GM12878 (cell line): ENCODE measurements at regions not wholly inside any gene's neighbourhood (a gene's known extent, or its start where the extent isn't known, plus 50 kb on each side); places are given as distances from the start of the nearest gene placed in this dataset.
A peak's percentile ranks its signal among the peaks of the same experiment; 100 is the strongest.

Experiments
- BMI1 ChIP-seq: fragments of 450-650 bp; IDR thresholded peaks from 2 replicates; pipeline ENCODE4 v1.6.1; 2016; ENCODE audit warnings: mild to moderate bottlenecking, moderate library complexity, borderline replicate concordance
- CHD2 ChIP-seq: IDR thresholded peaks from 2 replicates; pipeline ENCODE4 v1.6.1; 2011; ENCODE audit warnings: low read depth, low read length, improper control_type of control experiment, borderline replicate concordance
- EP300 ChIP-seq, 2 experiments: fragments of 150-350 bp in 1 of 2; IDR thresholded peaks; 2 replicates each; pipeline ENCODE4 v1.6.1; 2011 to 2012; ENCODE audit warnings: low read depth in 2 of 2, low read length in 2 of 2, borderline replicate concordance in 1 of 2, improper control_type of control experiment in 1 of 2, inconsistent platforms in 1 of 2; ENCODE audit not compliant: control insufficient read depth in 1 of 2
- IKZF1 ChIP-seq: fragments of 450-650 bp; conservative IDR thresholded peaks from 2 replicates; pipeline ENCODE4 v1.6.1; 2017; ENCODE audit warnings: antibody characterized with exemption, mild to moderate bottlenecking
- IRF4 ChIP-seq: IDR thresholded peaks from 2 replicates; pipeline ENCODE4 v1.6.1; 2011; ENCODE audit warnings: low read depth, low read length
- MEF2B ChIP-seq: fragments of 450-650 bp; IDR thresholded peaks from 2 replicates; pipeline ENCODE4 v1.6.1; 2018; ENCODE audit warnings: mild to moderate bottlenecking, moderate library complexity; ENCODE audit not compliant: partially characterized antibody, poor library complexity, severe bottlenecking
- MXI1 ChIP-seq: fragments of 150-350 bp; IDR thresholded peaks from 2 replicates; pipeline ENCODE4 v1.6.1; 2011; ENCODE audit warnings: low read depth, mild to moderate bottlenecking, inconsistent platforms, low read length, improper control_type of control experiment
- NR2F1 ChIP-seq: fragments of 450-650 bp; conservative IDR thresholded peaks from 2 replicates; pipeline ENCODE4 v1.6.1; 2017; ENCODE audit warnings: mild to moderate bottlenecking
- RELB ChIP-seq: fragments of 450-650 bp; IDR thresholded peaks from 2 replicates; pipeline ENCODE4 v1.6.1; 2017; ENCODE audit warnings: low read depth, mild to moderate bottlenecking, moderate library complexity
- TF ChIP-seq, protein P1 (sequence below): fragments of 450-650 bp; IDR thresholded peaks from 2 replicates; pipeline ENCODE4 v1.6.1; 2017; ENCODE audit warnings: mild to moderate bottlenecking, moderate library complexity

DNA sequence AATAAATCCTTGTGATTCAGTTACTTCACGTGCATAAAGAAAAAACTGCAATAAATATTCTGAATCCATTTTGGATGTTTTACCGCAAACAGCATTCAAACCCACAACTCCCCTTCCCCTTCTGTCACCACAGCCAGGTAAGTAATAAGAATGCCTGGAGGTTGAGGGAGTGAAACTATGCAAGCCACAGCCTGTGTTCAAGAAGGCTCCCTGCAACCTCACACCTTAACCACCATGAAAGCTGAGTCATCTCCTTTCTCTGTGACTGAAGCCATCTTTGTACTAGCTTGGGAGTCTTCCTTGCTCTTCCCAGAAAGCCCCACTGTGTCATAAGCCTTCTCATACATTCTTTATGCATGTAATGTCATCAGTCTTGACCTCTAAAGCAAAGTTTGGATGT, 297.0 kb upstream of the PUDP start (continued):
- TF ChIP-seq IRF4 (peak; percentile 45; the same call in 1 of the 2 replicates), MEF2B (peak; percentile 41), BMI1 (peak; percentile 31; the same call in 1 of the 2 replicates), NR2F1 (peak; percentile 41; the same call in 1 of the 2 replicates), RELB (peak; percentile 75), MXI1 (0 out of 2 replicates have a peak, but pooled peaks have one; percentile 33), CHD2 (peak; percentile 45; the same call in 1 of the 2 replicates), EP300 (IDR thresholded peaks at IDR 0.05; ENCODE audit: borderline replicate concordance in 1 of 2, control insufficient read depth in 1 of 2, low read depth in 2 of 2, low read length in 2 of 2) (peak; percentile 50 to 80; a peak in 2 of 4 replicates), IKZF1 (peak; percentile 88)
- TF ChIP-seq, protein P1, sequence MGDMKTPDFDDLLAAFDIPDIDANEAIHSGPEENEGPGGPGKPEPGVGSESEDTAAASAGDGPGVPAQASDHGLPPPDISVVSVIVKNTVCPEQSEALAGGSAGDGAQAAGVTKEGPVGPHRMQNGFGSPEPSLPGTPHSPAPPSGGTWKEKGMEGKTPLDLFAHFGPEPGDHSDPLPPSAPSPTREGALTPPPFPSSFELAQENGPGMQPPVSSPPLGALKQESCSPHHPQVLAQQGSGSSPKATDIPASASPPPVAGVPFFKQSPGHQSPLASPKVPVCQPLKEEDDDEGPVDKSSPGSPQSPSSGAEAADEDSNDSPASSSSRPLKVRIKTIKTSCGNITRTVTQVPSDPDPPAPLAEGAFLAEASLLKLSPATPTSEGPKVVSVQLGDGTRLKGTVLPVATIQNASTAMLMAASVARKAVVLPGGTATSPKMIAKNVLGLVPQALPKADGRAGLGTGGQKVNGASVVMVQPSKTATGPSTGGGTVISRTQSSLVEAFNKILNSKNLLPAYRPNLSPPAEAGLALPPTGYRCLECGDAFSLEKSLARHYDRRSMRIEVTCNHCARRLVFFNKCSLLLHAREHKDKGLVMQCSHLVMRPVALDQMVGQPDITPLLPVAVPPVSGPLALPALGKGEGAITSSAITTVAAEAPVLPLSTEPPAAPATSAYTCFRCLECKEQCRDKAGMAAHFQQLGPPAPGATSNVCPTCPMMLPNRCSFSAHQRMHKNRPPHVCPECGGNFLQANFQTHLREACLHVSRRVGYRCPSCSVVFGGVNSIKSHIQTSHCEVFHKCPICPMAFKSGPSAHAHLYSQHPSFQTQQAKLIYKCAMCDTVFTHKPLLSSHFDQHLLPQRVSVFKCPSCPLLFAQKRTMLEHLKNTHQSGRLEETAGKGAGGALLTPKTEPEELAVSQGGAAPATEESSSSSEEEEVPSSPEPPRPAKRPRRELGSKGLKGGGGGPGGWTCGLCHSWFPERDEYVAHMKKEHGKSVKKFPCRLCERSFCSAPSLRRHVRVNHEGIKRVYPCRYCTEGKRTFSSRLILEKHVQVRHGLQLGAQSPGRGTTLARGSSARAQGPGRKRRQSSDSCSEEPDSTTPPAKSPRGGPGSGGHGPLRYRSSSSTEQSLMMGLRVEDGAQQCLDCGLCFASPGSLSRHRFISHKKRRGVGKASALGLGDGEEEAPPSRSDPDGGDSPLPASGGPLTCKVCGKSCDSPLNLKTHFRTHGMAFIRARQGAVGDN: no peak
